IPS DF 6.9 (cell line): ENCODE measurements at regions not wholly inside any gene's neighbourhood (a gene's known extent, or its start where the extent isn't known, plus 50 kb on each side); places are given as distances from the start of the nearest gene placed in this dataset.

Experiments used
- DNase-seq: peaks from one replicate; pipeline ENCODE4 v3.0.0-alpha.2; 2013; ENCODE audit warnings: low read depth, low spot score
- H3K27ac ChIP-seq: one replicate; pipeline ENCODE4 v1.5.1; 2013; ENCODE audit warnings: low read length, control low read depth
- H3K27me3 ChIP-seq: 2 replicates; pipeline ENCODE4 v1.6.1; 2013; ENCODE audit warnings: mild to moderate bottlenecking, low read length; ENCODE audit not compliant: control insufficient read depth, insufficient read depth
- H3K36me3 ChIP-seq: 2 replicates; pipeline ENCODE4 v1.6.1; 2013; ENCODE audit warnings: low read length; ENCODE audit not compliant: control insufficient read depth, insufficient read depth
- H3K4me1 ChIP-seq: 2 replicates; pipeline ENCODE4 v1.6.1; 2013; ENCODE audit warnings: low read length; ENCODE audit not compliant: control insufficient read depth, insufficient read depth
- H3K4me3 ChIP-seq: 2 replicates; pipeline ENCODE4 v1.5.1; 2013; ENCODE audit warnings: mild to moderate bottlenecking, low read length
- H3K9me3 ChIP-seq: 2 replicates; pipeline ENCODE4 v1.6.1; 2013; ENCODE audit warnings: low read length, inconsistent platforms; ENCODE audit not compliant: control insufficient read depth, insufficient read depth
- WGBS: extraction: QIAGEN DNeasy Blood & Tissue Kit; methylation state at CpG from one replicate; pipeline ENCODE4 v1.1.7; 2013; ENCODE audit warnings: mixed read lengths, missing lambda C conversion rate; ENCODE audit not compliant: insufficient read length, insufficient coverage; 5-methylcytosine and 5-hydroxymethylcytosine counted together

DNA sequence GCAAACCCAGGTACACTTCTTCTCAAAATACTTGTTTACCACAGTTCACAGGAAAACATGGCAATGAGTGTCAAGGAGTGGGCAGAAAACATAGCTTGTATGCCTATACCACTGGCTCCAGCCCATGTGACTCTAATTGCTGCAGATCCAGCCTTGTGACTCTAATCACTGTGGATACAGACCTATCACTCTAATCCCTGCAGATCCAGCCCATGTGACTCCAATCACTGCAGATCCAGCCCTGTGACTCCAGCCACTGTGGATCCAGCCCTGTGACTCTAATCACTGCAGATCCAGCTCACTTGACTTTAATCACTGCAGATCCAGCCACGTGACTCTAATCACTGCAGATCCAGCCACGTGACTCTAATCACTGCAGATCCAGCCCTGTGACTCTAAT is 366.3 kb upstream of the IRX4 start:
- H3K36me3 ChIP-seq: no peaks in the 10 kb centered on the region

DNA sequence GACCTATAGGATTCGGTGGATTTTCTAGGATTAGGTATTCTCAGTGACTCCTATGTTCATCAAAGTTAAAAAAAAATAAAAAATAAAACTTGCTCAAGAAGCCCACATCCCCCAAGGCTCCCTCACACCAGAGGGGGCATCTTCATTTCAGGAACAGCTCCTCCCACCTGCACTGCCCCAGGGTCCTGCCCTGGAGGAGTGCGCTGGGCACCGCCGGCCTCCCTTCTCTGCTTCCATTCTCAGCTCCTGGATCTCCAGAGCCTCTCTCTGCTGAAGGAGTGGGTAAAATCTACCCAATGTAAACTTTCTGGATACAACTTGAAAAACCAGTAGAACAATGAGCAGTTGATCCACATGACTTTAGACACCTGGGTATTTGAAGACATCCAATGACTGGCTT is 359.8 kb upstream of the IRX4 start:
- no peaks in the 10 kb centered on the region for H3K4me1 ChIP-seq
- H3K36me3 ChIP-seq: no peaks in the 10 kb centered on the region
- H3K27ac ChIP-seq: no peak overlapping the region
- no CpG with 5 or more reads among the region's 4 CpGs for WGBS
- H3K27me3 ChIP-seq: no peaks in the 10 kb centered on the region
- no peaks in the 10 kb centered on the region for H3K9me3 ChIP-seq
- H3K4me3 ChIP-seq: no peak overlapping the region
- no peak for DNase-seq

More for the DNA sequence above, 366.3 kb upstream of the IRX4 start:
- Histone ChIP-seq H3K27me3 (no peaks in the 10 kb centered on the region), H3K4me3 (no peak overlapping the region), H3K9me3 (no peaks in the 10 kb centered on the region), H3K27ac (no peak overlapping the region), H3K4me1 (no peaks in the 10 kb centered on the region)
- WGBS: no CpG with 5 or more reads among the region's 2 CpGs
- DNase-seq: no peak

DNA sequence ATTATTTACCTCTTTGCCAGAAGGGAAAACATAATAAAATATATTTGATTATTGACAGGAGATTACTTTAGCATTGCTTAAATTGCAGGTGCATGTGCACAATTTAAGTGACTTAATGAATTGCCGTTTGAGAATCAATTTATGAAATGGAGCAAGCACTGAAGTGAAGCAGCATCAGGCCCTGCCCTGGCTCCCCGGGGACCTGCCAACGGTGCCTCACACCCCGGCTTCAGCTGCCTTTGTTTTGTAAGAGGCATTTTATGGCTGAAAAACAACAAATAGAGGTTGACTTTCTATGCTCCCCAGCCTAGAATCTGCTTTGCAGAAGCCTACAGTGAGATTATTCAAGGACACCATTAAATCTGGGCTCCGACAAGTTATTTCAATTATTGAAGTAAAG is 359.1 kb upstream of the IRX4 start:
- no peaks in the 10 kb centered on the region for H3K36me3 ChIP-seq
- WGBS: no CpG with 5 or more reads among the region's 5 CpGs
- no peaks in the 10 kb centered on the region for H3K27me3 ChIP-seq
- no peaks in the 10 kb centered on the region for H3K4me1 ChIP-seq
- no peak for DNase-seq
- no peak overlapping the region for H3K27ac ChIP-seq
- no peak overlapping the region for H3K4me3 ChIP-seq
- no peaks in the 10 kb centered on the region for H3K9me3 ChIP-seq

DNA sequence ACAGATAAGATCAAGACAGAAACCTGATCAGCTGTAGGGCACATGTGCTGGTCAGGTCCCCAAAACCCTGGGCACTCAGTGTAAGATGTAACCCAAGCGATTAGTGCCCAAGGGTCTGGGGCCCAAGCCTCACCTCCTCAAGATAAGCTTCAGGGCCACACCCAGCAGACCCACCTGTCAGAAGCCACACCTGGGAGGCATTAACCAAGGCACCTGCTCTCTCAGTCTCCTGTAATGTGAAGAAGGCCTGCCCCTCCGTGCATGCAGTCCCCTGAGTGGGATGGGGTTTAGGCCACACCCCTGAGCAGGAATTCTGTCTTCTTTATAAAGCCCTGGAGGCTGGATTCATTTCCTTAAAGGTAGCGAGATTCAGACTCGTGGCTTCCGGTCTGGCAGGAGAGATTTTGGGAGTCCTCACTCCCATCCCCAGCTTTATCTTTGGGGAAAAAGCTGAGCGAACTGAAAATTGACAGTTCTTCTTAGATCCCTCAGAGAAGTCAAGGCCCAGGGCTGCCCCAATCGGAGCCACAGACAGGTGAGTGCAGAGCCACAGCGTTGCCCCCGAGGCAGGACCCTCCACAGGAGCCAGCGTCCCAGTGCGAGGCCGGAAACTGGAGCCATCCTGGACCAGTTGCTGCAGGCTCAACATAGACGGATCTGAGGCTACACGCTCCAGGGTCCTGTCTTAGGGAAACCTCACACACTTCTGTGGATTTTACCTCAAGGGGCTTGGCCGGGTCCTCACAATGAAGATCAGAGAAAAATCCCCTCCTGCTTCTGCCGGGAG is 357.6 kb upstream of the IRX4 start:
- Histone ChIP-seq H3K27me3 (no peaks in the 10 kb centered on the region), H3K4me3 (no peak overlapping the region), H3K27ac (no peak overlapping the region), H3K4me1 (no peaks in the 10 kb centered on the region), H3K36me3 (no peaks in the 10 kb centered on the region), H3K9me3 (no peaks in the 10 kb centered on the region)
- DNase-seq: no peak
- WGBS: no CpG with 5 or more reads among the region's 16 CpGs

DNA sequence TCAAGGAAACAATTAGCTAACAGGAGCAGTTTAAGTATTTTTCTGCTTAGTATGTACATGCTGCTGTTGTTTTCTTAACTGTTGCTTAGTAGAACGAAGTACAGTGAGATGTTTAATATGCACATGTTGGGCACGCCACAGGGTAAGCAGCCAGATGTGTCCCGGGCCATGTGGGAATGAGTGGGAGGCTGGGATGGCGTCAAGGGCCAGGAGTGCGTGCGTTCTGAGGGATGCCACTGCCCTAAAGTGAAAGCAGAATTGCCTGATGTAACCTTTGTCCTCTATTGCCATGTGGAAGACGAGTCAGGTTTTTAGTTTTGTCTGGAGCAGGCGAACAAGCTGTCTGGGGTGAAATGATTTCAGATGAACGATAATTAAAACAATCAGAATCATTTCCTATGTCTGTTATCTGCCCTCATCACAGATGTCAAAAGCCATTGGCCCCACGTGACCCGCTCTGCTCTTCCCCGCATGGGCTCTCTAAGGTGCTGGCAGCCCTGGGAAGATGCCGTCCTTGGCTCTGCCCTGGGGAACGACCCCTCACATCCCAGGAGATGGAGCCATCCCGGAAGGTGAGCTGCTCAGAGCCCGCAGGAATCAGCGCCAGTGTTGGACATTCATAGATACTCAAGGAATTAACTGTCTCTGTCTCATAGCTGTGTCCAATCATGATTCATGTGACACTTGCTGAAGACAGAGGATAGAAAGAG is 356.6 kb upstream of the IRX4 start:
- WGBS: no CpG with 5 or more reads among the region's 17 CpGs
- no peaks in the 10 kb centered on the region for H3K27me3 ChIP-seq
- H3K9me3 ChIP-seq: no peaks in the 10 kb centered on the region
- no peak overlapping the region for H3K27ac ChIP-seq
- no peak overlapping the region for H3K4me3 ChIP-seq
- H3K4me1 ChIP-seq: no peaks in the 10 kb centered on the region
- no peak for DNase-seq
- H3K36me3 ChIP-seq: no peaks in the 10 kb centered on the region

DNA sequence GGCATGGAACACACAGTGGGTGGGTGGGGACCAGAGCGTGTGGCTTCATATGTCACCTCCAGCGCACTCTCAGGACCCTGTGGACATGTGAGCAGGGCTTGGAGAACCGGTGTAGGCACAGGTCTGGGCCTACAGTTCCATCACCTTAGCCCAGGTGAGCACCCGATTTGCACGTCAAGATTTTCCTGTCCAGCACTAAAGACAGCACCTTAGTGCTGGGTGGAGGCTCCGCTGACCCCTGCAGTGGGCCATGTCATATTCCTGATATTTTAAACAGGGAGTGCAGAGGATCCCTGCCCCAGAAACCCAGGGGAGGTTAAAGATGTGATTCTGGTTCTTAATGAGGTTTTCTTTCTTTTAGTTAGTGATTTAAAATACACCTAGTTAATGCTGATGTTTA is 356.0 kb upstream of the IRX4 start:
- H3K4me1 ChIP-seq: no peaks in the 10 kb centered on the region
- no peak overlapping the region for H3K27ac ChIP-seq
- no peaks in the 10 kb centered on the region for H3K36me3 ChIP-seq
- WGBS: no CpG with 5 or more reads among the region's 6 CpGs
- no peak overlapping the region for H3K4me3 ChIP-seq
- no peak for DNase-seq
- no peaks in the 10 kb centered on the region for H3K9me3 ChIP-seq
- H3K27me3 ChIP-seq: no peaks in the 10 kb centered on the region

DNA sequence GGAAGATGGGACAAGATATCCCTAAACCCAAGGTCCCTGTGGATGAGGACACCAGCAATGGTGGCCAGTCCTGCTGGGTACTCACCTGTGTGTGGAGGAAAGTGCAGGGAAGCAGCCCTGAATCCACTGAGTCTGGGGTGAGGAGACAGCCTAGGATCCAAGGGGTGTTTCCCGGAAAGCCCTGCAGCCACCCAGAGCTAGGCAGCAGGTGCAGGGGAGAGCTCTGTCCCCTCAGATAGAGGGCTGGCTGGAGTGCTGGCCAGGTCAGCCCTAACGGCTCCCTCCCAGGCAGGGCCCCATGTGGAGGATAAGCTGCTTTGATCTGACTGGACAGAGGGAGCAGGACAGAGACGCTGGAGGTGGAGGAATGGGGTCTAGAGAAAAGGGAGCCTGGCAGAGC is 344.7 kb upstream of the IRX4 start:
- H3K4me1 ChIP-seq: no peaks in the 10 kb centered on the region
- no CpG with 5 or more reads among the region's 3 CpGs for WGBS
- no peak overlapping the region for H3K4me3 ChIP-seq
- no peaks in the 10 kb centered on the region for H3K36me3 ChIP-seq
- H3K27me3 ChIP-seq: no peaks in the 10 kb centered on the region
- no peak overlapping the region for H3K27ac ChIP-seq
- no peak for DNase-seq
- no peaks in the 10 kb centered on the region for H3K9me3 ChIP-seq

DNA sequence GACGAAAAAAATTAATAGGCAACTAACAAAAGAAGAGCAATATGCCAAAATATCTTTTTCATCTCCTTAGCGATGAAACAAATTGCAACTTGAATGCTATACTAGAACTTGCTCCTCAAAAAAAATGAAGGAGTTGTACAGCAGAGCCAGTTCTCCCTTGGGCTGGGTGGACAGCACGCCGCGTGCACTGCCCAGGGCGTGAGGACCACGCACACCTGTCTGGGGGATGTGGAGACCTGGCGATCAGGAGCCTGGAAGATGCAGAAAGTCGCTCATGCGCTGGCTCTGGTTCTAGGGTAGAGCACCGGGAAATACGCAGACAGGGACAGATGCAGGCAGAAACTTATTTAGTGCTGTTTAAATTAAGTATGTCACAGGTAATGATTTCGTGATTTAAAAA is 342.0 kb upstream of the IRX4 start:
- no CpG with 5 or more reads among the region's 13 CpGs for WGBS
- Histone ChIP-seq H3K36me3 (no peaks in the 10 kb centered on the region), H3K27me3 (no peaks in the 10 kb centered on the region; the same call in 1 of the 2 replicates), H3K9me3 (no peaks in the 10 kb centered on the region), H3K4me3 (no peak overlapping the region), H3K27ac (no peak overlapping the region), H3K4me1 (no peaks in the 10 kb centered on the region)
- no peak for DNase-seq

DNA sequence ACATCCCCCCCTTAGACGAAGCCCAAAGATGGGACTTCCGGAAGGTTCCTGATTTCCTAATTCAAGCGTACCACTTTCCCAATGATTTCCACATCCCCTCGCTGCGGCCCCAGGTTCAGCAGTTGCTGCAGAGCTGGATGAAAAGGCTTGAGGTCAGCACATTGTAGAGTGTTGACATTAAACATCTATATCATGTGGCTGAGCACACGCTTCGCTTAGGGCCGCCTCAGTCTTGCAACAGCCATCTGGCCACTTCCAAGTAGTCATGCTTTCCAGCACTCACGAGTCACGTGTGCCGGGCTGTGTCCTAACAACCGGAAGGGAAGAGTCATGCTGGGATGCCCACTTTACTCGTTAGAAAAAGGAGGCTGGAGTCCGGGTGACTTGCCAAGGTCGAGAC is 340.6 kb upstream of the IRX4 start:
- H3K9me3 ChIP-seq: no peaks in the 10 kb centered on the region
- DNase-seq: no peak
- H3K36me3 ChIP-seq: no peaks in the 10 kb centered on the region
- H3K27ac ChIP-seq: no peak overlapping the region
- WGBS: no CpG with 5 or more reads among the region's 15 CpGs
- no peaks in the 10 kb centered on the region; the same call in 1 of the 2 replicates for H3K27me3 ChIP-seq
- H3K4me3 ChIP-seq: no peak overlapping the region
- H3K4me1 ChIP-seq: no peaks in the 10 kb centered on the region

DNA sequence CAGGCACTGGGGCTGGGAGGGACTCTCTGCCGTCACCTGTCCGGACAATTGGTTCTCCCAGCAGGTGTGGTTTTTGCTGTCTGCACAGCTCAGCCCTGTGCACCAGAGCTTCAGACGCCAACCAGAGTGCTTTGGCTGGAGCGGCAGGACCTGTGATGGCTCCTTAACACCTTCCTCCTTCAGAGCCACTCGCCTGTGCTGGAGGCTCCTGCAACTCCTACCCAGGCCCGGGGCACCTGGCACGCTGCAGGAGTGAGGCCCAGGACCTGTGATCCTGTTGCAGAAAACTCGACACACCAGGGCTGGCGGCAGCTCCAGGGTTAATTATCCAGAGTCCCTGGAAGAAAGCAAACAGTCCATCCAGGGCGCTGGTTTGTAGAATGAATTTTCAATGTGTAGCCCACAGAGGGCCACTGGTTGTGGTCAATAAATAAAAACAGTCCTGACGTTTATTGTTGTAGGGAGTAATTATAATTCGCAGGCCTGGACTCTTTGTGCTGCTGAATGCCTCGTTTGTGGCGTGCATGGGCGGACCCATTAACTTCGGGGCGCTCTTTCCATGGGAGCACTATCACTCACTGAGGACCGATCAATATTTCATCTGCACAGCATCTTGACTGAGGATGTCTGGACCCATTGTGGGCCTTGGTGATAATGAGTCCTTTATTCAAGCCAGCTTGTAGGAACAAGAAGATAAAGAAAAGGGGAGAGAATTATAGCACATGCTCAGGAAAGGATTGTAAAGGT is 339.7 kb upstream of the IRX4 start:
- Histone ChIP-seq H3K4me3 (no peak overlapping the region), H3K36me3 (no peaks in the 10 kb centered on the region), H3K4me1 (no peaks in the 10 kb centered on the region), H3K27me3 (no peaks in the 10 kb centered on the region; the same call in 1 of the 2 replicates), H3K27ac (no peak overlapping the region), H3K9me3 (no peaks in the 10 kb centered on the region)
- no CpG with 5 or more reads among the region's 18 CpGs for WGBS
- no peak for DNase-seq
